H9 (cell line): ENCODE measurements at regions not wholly inside any gene's neighbourhood (a gene's known extent, or its start where the extent isn't known, plus 50 kb on each side); places are given as distances from the start of the nearest gene placed in this dataset.

Source experiments
- DNase-seq: peaks from one replicate; pipeline ENCODE4 v3.0.0-alpha.2; 2017
- H2AFZ ChIP-seq: one replicate; pipeline ENCODE4 v1.6.1; 2013; ENCODE audit warnings: mild to moderate bottlenecking, low read length, control low read depth, moderate library complexity
- H2AK5ac ChIP-seq: 2 replicates; pipeline ENCODE4 v1.6.1; 2013; ENCODE audit warnings: low read length, control low read depth, mixed read lengths; ENCODE audit not compliant: insufficient read length
- H2BK120ac ChIP-seq: one replicate; pipeline ENCODE4 v1.6.1; 2013; ENCODE audit warnings: low read depth, mild to moderate bottlenecking, low read length, control low read depth, inconsistent platforms; ENCODE audit not compliant: poor library complexity, severe bottlenecking
- H2BK12ac ChIP-seq: 2 replicates; pipeline ENCODE4 v1.6.1; 2013; ENCODE audit warnings: low read length, control low read depth, mixed read lengths, low read depth; ENCODE audit not compliant: insufficient read length
- H2BK15ac ChIP-seq: 2 replicates; pipeline ENCODE4 v1.6.1; 2013; ENCODE audit warnings: low read depth, low read length, control low read depth
- H2BK20ac ChIP-seq: one replicate; pipeline ENCODE4 v1.6.1; 2013; ENCODE audit warnings: low read depth, mild to moderate bottlenecking, low read length, control low read depth, inconsistent platforms; ENCODE audit not compliant: poor library complexity, severe bottlenecking
- H2BK5ac ChIP-seq: 2 replicates; pipeline ENCODE4 v1.6.1; 2013; ENCODE audit warnings: low read length, control low read depth, mixed read lengths; ENCODE audit not compliant: insufficient read length
- H3K14ac ChIP-seq: 2 replicates; pipeline ENCODE4 v1.6.1; 2013; ENCODE audit warnings: low read length, control low read depth; ENCODE audit not compliant: insufficient read depth
- H3K18ac ChIP-seq: 2 replicates; pipeline ENCODE4 v1.6.1; 2013; ENCODE audit warnings: low read depth, mild to moderate bottlenecking, mixed read lengths, low read length, control low read depth; ENCODE audit not compliant: insufficient read length
- H3K23ac ChIP-seq: 2 replicates; pipeline ENCODE4 v1.6.1; 2013; ENCODE audit warnings: low read length, control low read depth, mixed read lengths, low read depth; ENCODE audit not compliant: insufficient read length
- H3K23me2 ChIP-seq: 2 replicates; pipeline ENCODE4 v1.6.1; 2013; ENCODE audit warnings: low read depth, mild to moderate bottlenecking, mixed read lengths, low read length, control low read depth; ENCODE audit not compliant: insufficient read length, poor library complexity, severe bottlenecking
- H3K27ac ChIP-seq: 2 replicates; pipeline ENCODE4 v1.5.1; 2013; ENCODE audit warnings: low read length, control low read depth, mixed read lengths, low read depth; ENCODE audit not compliant: insufficient read length
- H3K27me3 ChIP-seq: 2 replicates; pipeline ENCODE4 v1.6.1; 2013; ENCODE audit warnings: low read length, control low read depth, inconsistent platforms; ENCODE audit not compliant: insufficient read depth
- H3K4ac ChIP-seq: 2 replicates; pipeline ENCODE4 v1.6.1; 2013; ENCODE audit warnings: low read depth, mild to moderate bottlenecking, control low read depth, inconsistent platforms, low read length, moderate library complexity
- H3K4me1 ChIP-seq: 2 replicates; pipeline ENCODE4 v1.6.1; 2013; ENCODE audit warnings: low read length, control low read depth, inconsistent platforms; ENCODE audit not compliant: insufficient read depth
- H3K4me2 ChIP-seq: 2 replicates; pipeline ENCODE4 v1.6.1; 2013; ENCODE audit warnings: low read length, control low read depth, mixed read lengths; ENCODE audit not compliant: insufficient read length, insufficient read depth
- H3K56ac ChIP-seq: 2 replicates; pipeline ENCODE4 v1.6.1; 2013; ENCODE audit warnings: low read depth, mild to moderate bottlenecking, mixed read lengths, low read length, control low read depth; ENCODE audit not compliant: insufficient read length
- H3K79me1 ChIP-seq: 2 replicates; pipeline ENCODE4 v1.6.1; 2013; ENCODE audit warnings: low read depth, mild to moderate bottlenecking, moderate library complexity, low read length, control low read depth, inconsistent platforms; ENCODE audit not compliant: insufficient read depth, poor library complexity, severe bottlenecking
- H3K79me2 ChIP-seq: 2 replicates; pipeline ENCODE4 v1.6.1; 2013; ENCODE audit warnings: low read length, control low read depth, inconsistent platforms; ENCODE audit not compliant: insufficient read depth
- H3K9ac ChIP-seq: 2 replicates; pipeline ENCODE4 v1.6.1; 2013; ENCODE audit warnings: low read length, control low read depth, mixed read lengths; ENCODE audit not compliant: insufficient read length; ENCODE audit errors: extremely low read depth
- H3K9me3 ChIP-seq: one replicate; pipeline ENCODE4 v1.6.1; 2013; ENCODE audit warnings: low read depth, low read length, inconsistent platforms; ENCODE audit not compliant: control insufficient read depth
- H3T11ph ChIP-seq: one replicate; pipeline ENCODE4 v1.6.1; 2013; ENCODE audit warnings: mild to moderate bottlenecking, low read length, control low read depth, inconsistent platforms
- H4K20me1 ChIP-seq: one replicate; pipeline ENCODE4 v1.6.1; 2013; ENCODE audit not compliant: control insufficient read depth, insufficient read length, insufficient read depth
- H4K5ac ChIP-seq: 2 replicates; pipeline ENCODE4 v1.6.1; 2013; ENCODE audit warnings: low read depth, mild to moderate bottlenecking, mixed read lengths, low read length, control low read depth; ENCODE audit not compliant: insufficient read length
- H4K8ac ChIP-seq: replicated peaks from 2 replicates; pipeline ENCODE4 v1.6.1; 2013; ENCODE audit warnings: low read length, control low read depth, mixed read lengths, low read depth; ENCODE audit not compliant: insufficient read length
- H4K91ac ChIP-seq: 2 replicates; pipeline ENCODE4 v1.6.1; 2013; ENCODE audit warnings: low read depth, mild to moderate bottlenecking, moderate library complexity, mixed read lengths, low read length, control low read depth; ENCODE audit not compliant: insufficient read length
- H3K27ac Mint-ChIP-seq, 3 experiments: 2 replicates in 2 of 3; 3 replicates in 1 of 3; pipeline ENCODE4 v1.8.0; 2020 to 2021; ENCODE audit warnings: mixed read lengths in 3 of 3, mild to moderate bottlenecking in 1 of 3, moderate library complexity in 1 of 3
- H3K27me3 Mint-ChIP-seq: 2 replicates; pipeline ENCODE4 v1.8.0; 2021; ENCODE audit warnings: low read depth, mild to moderate bottlenecking, moderate library complexity, mixed read lengths
- H3K36me3 Mint-ChIP-seq, 3 experiments: 2 replicates in 2 of 3; 3 replicates in 1 of 3; pipeline ENCODE4 v1.8.0; 2020 to 2021; ENCODE audit warnings: low read depth in 3 of 3, mixed read lengths in 3 of 3; ENCODE audit not compliant: insufficient read depth in 1 of 3
- H3K4me1 Mint-ChIP-seq, 2 experiments: 2 replicates each; pipeline ENCODE4 v1.8.0; 2020; ENCODE audit warnings: mixed read lengths in 2 of 2
- H3K4me3 Mint-ChIP-seq, 2 experiments: 2 replicates in 1 of 2; 3 replicates in 1 of 2; pipeline ENCODE4 v1.8.0; 2020 to 2021; ENCODE audit warnings: mild to moderate bottlenecking in 2 of 2, mixed read lengths in 2 of 2, moderate library complexity in 1 of 2
- H3K9me3 Mint-ChIP-seq, 2 experiments: 2 replicates in 1 of 2; 3 replicates in 1 of 2; pipeline ENCODE4 v1.8.0; 2020; ENCODE audit warnings: mild to moderate bottlenecking in 2 of 2, mixed read lengths in 2 of 2, moderate library complexity in 1 of 2
- TF ChIP-seq, protein P1 (sequence below): fragments of 200-600 bp; sonication (generic); conservative IDR thresholded peaks from 3 replicates; pipeline ENCODE4 v1.8.0; 2021; ENCODE audit warnings: antibody characterized with exemption, mild to moderate bottlenecking

DNA sequence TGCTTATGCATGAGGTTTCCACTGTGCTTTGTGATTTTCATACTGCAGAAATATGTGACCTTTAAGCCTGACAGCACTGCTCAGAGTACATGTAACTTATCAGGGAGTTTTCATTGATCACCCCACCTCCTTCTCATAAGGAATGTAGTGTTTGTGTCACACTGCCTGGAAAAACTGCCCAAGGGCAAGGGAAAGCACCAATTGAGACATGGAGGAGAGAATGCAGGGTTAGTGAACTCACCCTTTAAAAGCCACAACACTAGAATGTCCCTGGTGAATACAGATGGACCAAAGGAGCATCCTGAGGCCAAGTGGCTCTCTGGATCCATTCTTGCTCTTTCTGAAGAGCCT is 147.2 kb upstream of the SPATS2L start:
- Histone ChIP-seq H3K79me1 (no peaks in the 10 kb centered on the region), H4K91ac (no peak overlapping the region), H2BK5ac (no peak overlapping the region), H3K23me2 (no peaks in the 10 kb centered on the region), H3K79me2 (no peaks in the 10 kb centered on the region), H3K4me2 (no peak overlapping the region), H3K4ac (no peak overlapping the region), H2BK15ac (no peak overlapping the region), H3K14ac (no peak overlapping the region), H3K27ac (peak overlapping the region; percentile 16), H4K5ac (no peak overlapping the region), H3K9ac (no peak overlapping the region), H4K20me1 (no peaks in the 10 kb centered on the region), H2BK12ac (no peak overlapping the region), H2AFZ (no peak overlapping the region), H4K8ac (no peak overlapping the region), H3K56ac (no peak overlapping the region), H2AK5ac (no peak overlapping the region), H2BK120ac (no peak overlapping the region), H3T11ph (no peak overlapping the region), H3K18ac (no peak overlapping the region), H3K4me1 (peaks cover 11% of the 10 kb centered on the region; the same call in 1 of the 2 replicates), H3K23ac (no peak overlapping the region), H3K27me3 (no peaks in the 10 kb centered on the region), H2BK20ac (no peak overlapping the region), H3K9me3 (peaks cover 8% of the 10 kb centered on the region)
- Mint-ChIP-seq H3K9me3 (peaks cover 7 to 21% of the 10 kb centered on the region in 2 experiments), H3K27ac (peak overlapping the region in 1 of 3 experiments; percentile 76; a peak in 3 of 7 replicates), H3K4me3 (no peak overlapping the region), H3K36me3 (peaks cover 9 to 21% (median 15%) of the 10 kb centered on the region in 3 experiments), H3K4me1 (peaks cover 18 to 37% of the 10 kb centered on the region in 2 experiments), H3K27me3 (no peaks in the 10 kb centered on the region)
- TF ChIP-seq, protein P1, sequence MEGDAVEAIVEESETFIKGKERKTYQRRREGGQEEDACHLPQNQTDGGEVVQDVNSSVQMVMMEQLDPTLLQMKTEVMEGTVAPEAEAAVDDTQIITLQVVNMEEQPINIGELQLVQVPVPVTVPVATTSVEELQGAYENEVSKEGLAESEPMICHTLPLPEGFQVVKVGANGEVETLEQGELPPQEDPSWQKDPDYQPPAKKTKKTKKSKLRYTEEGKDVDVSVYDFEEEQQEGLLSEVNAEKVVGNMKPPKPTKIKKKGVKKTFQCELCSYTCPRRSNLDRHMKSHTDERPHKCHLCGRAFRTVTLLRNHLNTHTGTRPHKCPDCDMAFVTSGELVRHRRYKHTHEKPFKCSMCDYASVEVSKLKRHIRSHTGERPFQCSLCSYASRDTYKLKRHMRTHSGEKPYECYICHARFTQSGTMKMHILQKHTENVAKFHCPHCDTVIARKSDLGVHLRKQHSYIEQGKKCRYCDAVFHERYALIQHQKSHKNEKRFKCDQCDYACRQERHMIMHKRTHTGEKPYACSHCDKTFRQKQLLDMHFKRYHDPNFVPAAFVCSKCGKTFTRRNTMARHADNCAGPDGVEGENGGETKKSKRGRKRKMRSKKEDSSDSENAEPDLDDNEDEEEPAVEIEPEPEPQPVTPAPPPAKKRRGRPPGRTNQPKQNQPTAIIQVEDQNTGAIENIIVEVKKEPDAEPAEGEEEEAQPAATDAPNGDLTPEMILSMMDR, result no peak
- no peak for DNase-seq
